H1 (cell line): ENCODE measurements at regions not wholly inside any gene's neighbourhood (a gene's known extent, or its start where the extent isn't known, plus 50 kb on each side); places are given as distances from the start of the nearest gene placed in this dataset.
A peak's percentile ranks its signal among the peaks of the same experiment; 100 is the strongest.

Source experiments
- CTCF ChIA-PET: fragments of 300-600 bp; sonication (Branson Sonifier 250); formaldehyde crosslinking; loops from one replicate; lab custom pipeline; 2021; ENCODE audit not compliant: partially characterized antibody; lab: Charles Lee
- POLR2A ChIA-PET: fragments of 300-600 bp; sonication (Branson Sonifier 250); formaldehyde crosslinking; loops from one replicate; lab custom pipeline; 2021; ENCODE audit warnings: inconsistent platforms; ENCODE audit not compliant: partially characterized antibody; lab: Charles Lee
- DNase-seq, 2 experiments: peaks; one replicate each; pipeline versions ENCODE4 v3.0.0 to v3.0.0-alpha.2; 2010 to 2022; ENCODE audit warnings: low spot score in 2 of 2, low read depth in 1 of 2, mixed read lengths in 1 of 2
- FAIRE-seq: peaks from 2 replicates; lab custom pipeline; 2011; peaks lifted over from hg19 to GRCh38; lab: Jason Lieb, UNC
- H2AFZ ChIP-seq: 2 replicates; pipeline ENCODE4 v1.8.1; 2012; ENCODE audit warnings: low read length, inconsistent platforms
- H2AK5ac ChIP-seq: 2 replicates; pipeline ENCODE4 v1.6.1; 2013; ENCODE audit warnings: low read depth, low read length
- H2BK120ac ChIP-seq: replicated peaks from 2 replicates; pipeline ENCODE3; 2013; ENCODE audit warnings: low read depth, low read length, inconsistent platforms
- H2BK12ac ChIP-seq: 2 replicates; pipeline ENCODE4 v1.6.1; 2013; ENCODE audit warnings: low read depth, low read length
- H2BK15ac ChIP-seq: 2 replicates; pipeline ENCODE4 v1.6.1; 2013; ENCODE audit warnings: low read length
- H2BK20ac ChIP-seq: 2 replicates; pipeline ENCODE4 v1.6.1; 2013; ENCODE audit warnings: low read length
- H2BK5ac ChIP-seq: 2 replicates; pipeline ENCODE4 v1.6.1; 2013; ENCODE audit warnings: low read depth, low read length
- H3K14ac ChIP-seq: 2 replicates; pipeline ENCODE4 v1.6.1; 2013; ENCODE audit warnings: inconsistent platforms; ENCODE audit not compliant: insufficient read length
- H3K18ac ChIP-seq: 2 replicates; pipeline ENCODE4 v1.6.1; 2013; ENCODE audit warnings: low read length; ENCODE audit errors: extremely low read depth
- H3K23ac ChIP-seq: 2 replicates; pipeline ENCODE4 v1.6.1; 2013; ENCODE audit warnings: inconsistent platforms; ENCODE audit not compliant: insufficient read length
- H3K23me2 ChIP-seq: 2 replicates; pipeline ENCODE4 v1.6.1; 2013; ENCODE audit warnings: low read depth, low read length
- H3K27ac ChIP-seq: 2 replicates; pipeline ENCODE4 v1.6.1; 2011; ENCODE audit warnings: low read depth, low read length, inconsistent platforms
- H3K27me3 ChIP-seq, 4 experiments: replicated peaks in 1 of 4; 1 replicate in 1 of 4; 2 replicates in 3 of 4; pipeline versions ENCODE4 v1.6.1 to v1.8.1; 2011 to 2013; ENCODE audit warnings: low read length in 3 of 4, mild to moderate bottlenecking in 3 of 4, inconsistent platforms in 2 of 4, mixed read lengths in 2 of 4, moderate library complexity in 1 of 4; ENCODE audit not compliant: control insufficient read depth in 3 of 4, insufficient read depth in 3 of 4; ENCODE audit errors: extremely low read depth in 1 of 4
- H3K36me3 ChIP-seq, 4 experiments: 2 replicates each; pipeline versions ENCODE4 v1.6.1 to v1.8.1; 2011 to 2013; ENCODE audit warnings: mild to moderate bottlenecking in 4 of 4, low read length in 3 of 4, moderate library complexity in 2 of 4, control low read depth in 1 of 4, inconsistent platforms in 1 of 4; ENCODE audit not compliant: insufficient read depth in 4 of 4, control insufficient read depth in 2 of 4
- H3K4ac ChIP-seq: replicated peaks from 2 replicates; pipeline ENCODE3; 2013; ENCODE audit warnings: low read length, low read depth, mixed read lengths, inconsistent platforms; ENCODE audit not compliant: insufficient read length
- H3K4me1 ChIP-seq, 4 experiments: replicated peaks in 1 of 4; 1 replicate in 1 of 4; 2 replicates in 3 of 4; pipeline versions ENCODE4 v1.6.1 to v1.8.1; 2011 to 2013; ENCODE audit warnings: low read length in 3 of 4, inconsistent platforms in 2 of 4, mixed read lengths in 1 of 4; ENCODE audit not compliant: insufficient read depth in 4 of 4, control insufficient read depth in 3 of 4
- H3K4me2 ChIP-seq, 2 experiments: 2 replicates each; pipeline versions ENCODE4 v1.6.1 to v1.8.1; 2011 to 2013; ENCODE audit warnings: low read depth in 2 of 2, low read length in 2 of 2, control low read depth in 1 of 2, inconsistent platforms in 1 of 2, mild to moderate bottlenecking in 1 of 2; ENCODE audit not compliant: insufficient read depth in 1 of 2
- H3K4me3 ChIP-seq, 4 experiments: fragments of 200-600, 300-600 bp in 1 of 4; sonication (generic), shearing (Covaris generic), sonication (Bioruptor Twin) in 1 of 4; 2 replicates each; pipeline versions ENCODE4 v1.5.1 to v1.8.1; 2011 to 2016; ENCODE audit warnings: low read length in 4 of 4, low read depth in 3 of 4, control low read depth in 2 of 4, inconsistent platforms in 2 of 4, mild to moderate bottlenecking in 2 of 4, mixed read lengths in 1 of 4, moderate library complexity in 1 of 4; ENCODE audit not compliant: insufficient read depth in 2 of 4; ENCODE audit errors: extremely low read depth in 1 of 4
- H3K56ac ChIP-seq: replicated peaks from 2 replicates; pipeline ENCODE3; 2013; ENCODE audit warnings: low read depth, mild to moderate bottlenecking, mixed read lengths, low read length, inconsistent platforms; ENCODE audit not compliant: insufficient read length
- H3K79me1 ChIP-seq: 2 replicates; pipeline ENCODE4 v1.6.1; 2013; ENCODE audit warnings: low read depth, low read length, control low read depth
- H3K79me2 ChIP-seq, 2 experiments: 2 replicates each; pipeline versions ENCODE4 v1.6.1 to v1.8.1; 2012 to 2013; ENCODE audit warnings: low read length in 2 of 2, mild to moderate bottlenecking in 2 of 2, inconsistent platforms in 1 of 2; ENCODE audit not compliant: insufficient read depth in 2 of 2, control insufficient read depth in 1 of 2
- H3K9ac ChIP-seq, 4 experiments: replicated peaks in 1 of 4; 1 replicate in 1 of 4; 2 replicates in 3 of 4; pipeline versions ENCODE4 v1.6.1 to v1.8.1; 2011 to 2013; ENCODE audit warnings: low read depth in 3 of 4, low read length in 3 of 4, control low read depth in 2 of 4, mild to moderate bottlenecking in 2 of 4, moderate library complexity in 2 of 4, inconsistent platforms in 1 of 4; ENCODE audit errors: extremely low read depth in 1 of 4
- H3K9me3 ChIP-seq, 2 experiments: 2 replicates each; pipeline versions ENCODE4 v1.6.1 to v1.8.1; 2012 to 2013; ENCODE audit warnings: mild to moderate bottlenecking in 2 of 2, moderate library complexity in 2 of 2, control low read depth in 1 of 2, inconsistent platforms in 1 of 2, low read depth in 1 of 2, low read length in 1 of 2, mixed read lengths in 1 of 2; ENCODE audit not compliant: insufficient read depth in 2 of 2
- H4K20me1 ChIP-seq, 2 experiments: replicated peaks in 1 of 2; 2 replicates each; pipeline versions ENCODE3 to v1.8.1; 2011 to 2013; ENCODE audit warnings: inconsistent platforms in 2 of 2, low read length in 2 of 2, mild to moderate bottlenecking in 1 of 2; ENCODE audit not compliant: insufficient read depth in 2 of 2, control insufficient read depth in 1 of 2
- H4K5ac ChIP-seq: 2 replicates; pipeline ENCODE4 v1.6.1; 2013; ENCODE audit warnings: low read length, low read depth, mixed read lengths, inconsistent platforms; ENCODE audit not compliant: insufficient read length
- H4K8ac ChIP-seq: 2 replicates; pipeline ENCODE4 v1.8.0; 2013; ENCODE audit warnings: mild to moderate bottlenecking, moderate library complexity, low read length, inconsistent platforms; ENCODE audit not compliant: insufficient read depth; ENCODE audit errors: extremely low read depth
- H4K91ac ChIP-seq: replicated peaks from 2 replicates; pipeline ENCODE3; 2013; ENCODE audit warnings: low read length, mixed read lengths, inconsistent platforms; ENCODE audit not compliant: insufficient read length
- CBX8 ChIP-seq: fragments of 300-800, 300-1000 bp; sonication (generic); IDR thresholded peaks from 2 replicates; pipeline ENCODE4 v1.7.1; 2016; ENCODE audit warnings: low read depth, low read length, borderline replicate concordance
- CHD2 ChIP-seq: IDR thresholded peaks from 2 replicates; pipeline ENCODE4 v1.6.1; 2012; ENCODE audit warnings: low read length, improper control_type of control experiment
- CREB1 ChIP-seq: IDR thresholded peaks from 2 replicates; pipeline ENCODE4 v1.6.1; 2012; ENCODE audit warnings: inconsistent platforms
- EP300 ChIP-seq, 2 experiments: IDR thresholded peaks; 1 replicate in 1 of 2; 2 replicates in 1 of 2; pipeline ENCODE4 v1.6.1; 2011 to 2012; ENCODE audit warnings: low read depth in 2 of 2, low read length in 2 of 2, mild to moderate bottlenecking in 2 of 2, borderline replicate concordance in 1 of 2, inconsistent platforms in 1 of 2, moderate library complexity in 1 of 2
- GTF2F1 ChIP-seq: IDR thresholded peaks from 2 replicates; pipeline ENCODE4 v1.6.1; 2012; ENCODE audit warnings: low read depth, low read length, improper control_type of control experiment, borderline replicate concordance
- JUN ChIP-seq: IDR thresholded peaks from 2 replicates; pipeline ENCODE4 v1.6.1; 2011; ENCODE audit warnings: low read depth, mild to moderate bottlenecking, improper control_type of control experiment, low read length
- JUND ChIP-seq: IDR thresholded peaks from 2 replicates; pipeline ENCODE4 v1.6.1; 2011; ENCODE audit warnings: mild to moderate bottlenecking, improper control_type of control experiment, low read length
- NRF1 ChIP-seq: IDR thresholded peaks from 2 replicates; pipeline ENCODE4 v1.6.1; 2011; ENCODE audit warnings: mild to moderate bottlenecking, low read depth, low read length, improper control_type of control experiment
- POU5F1 ChIP-seq: IDR thresholded peaks from 2 replicates; pipeline ENCODE4 v1.6.1; 2011; ENCODE audit warnings: low read depth, mild to moderate bottlenecking, low read length, moderate library complexity
- SP4 ChIP-seq: IDR thresholded peaks from 2 replicates; pipeline ENCODE4 v1.6.1; 2012; ENCODE audit warnings: low read length, inconsistent platforms
- TCF12 ChIP-seq: IDR thresholded peaks from 2 replicates; pipeline ENCODE4 v1.6.1; 2011; ENCODE audit warnings: low read depth, mild to moderate bottlenecking, low read length
- WGBS, 2 experiments: shearing (Covaris generic) in 1 of 2; methylation state at CpG; one replicate each; pipeline versions ENCODE4 v1.1.6 to v1.1.7; 2013 to 2015; ENCODE audit warnings: low lambda C conversion rate in 2 of 2, mixed read lengths in 2 of 2, inconsistent platforms in 1 of 2, low coverage in 1 of 2, missing lambda C conversion rate in 1 of 2; ENCODE audit not compliant: insufficient replicate concordance in 2 of 2, insufficient coverage in 1 of 2, insufficient read length in 1 of 2; ENCODE audit errors: extremely low coverage in 1 of 2, missing lambda C conversion rate in 1 of 2; 5-methylcytosine and 5-hydroxymethylcytosine counted together
- TF ChIP-seq, protein P1 (sequence below): IDR thresholded peaks from 2 replicates; pipeline ENCODE4 v1.6.1; 2011; ENCODE audit warnings: low read depth, mild to moderate bottlenecking, low read length; ENCODE audit not compliant: insufficient read depth

DNA sequence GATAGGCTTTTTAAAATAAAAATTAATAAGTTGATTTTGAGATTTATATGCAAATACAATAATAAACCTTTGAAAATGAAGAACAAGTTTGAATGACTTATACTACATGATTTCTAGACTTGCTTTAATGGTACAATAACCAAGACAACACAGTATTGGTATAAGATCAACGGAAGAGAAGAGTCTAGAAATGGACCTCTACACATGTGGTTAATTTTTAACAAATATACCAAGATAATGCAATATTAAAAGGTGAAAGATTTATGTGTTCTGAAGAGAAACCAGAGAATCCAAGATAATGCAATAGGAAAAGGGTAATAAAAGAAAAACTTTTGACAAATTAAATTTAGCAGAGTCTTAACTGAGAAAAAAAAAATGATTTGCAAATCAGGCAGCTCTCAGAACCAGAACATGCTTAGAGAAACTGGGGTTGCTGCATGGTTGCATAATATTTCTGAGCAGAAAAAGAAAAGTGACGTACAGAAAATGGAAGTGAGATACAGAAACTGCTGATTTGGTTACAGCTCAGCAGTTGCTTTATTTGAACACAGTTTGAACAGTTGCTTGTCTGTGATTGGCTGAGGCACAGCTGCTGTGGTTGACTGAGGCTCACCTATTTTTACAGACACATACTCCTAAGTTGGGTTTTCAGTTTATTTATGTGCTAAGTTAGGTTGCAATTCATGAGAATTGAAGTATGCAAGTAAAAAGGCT, 365.9 kb downstream of the CRPPA start:
- Histone ChIP-seq H3K27ac (no peak overlapping the region), H3K79me2 (no peaks in the 10 kb centered on the region), H3K9me3 (no peaks in the 10 kb centered on the region), H3K23me2 (no peaks in the 10 kb centered on the region), H2AFZ (peak overlapping the region; percentile 41), H3K79me1 (no peaks in the 10 kb centered on the region), H3K14ac (no peak overlapping the region), H3K18ac (no peak overlapping the region), H3K9ac (no peak overlapping the region), H2BK15ac (no peak overlapping the region), H3K4ac (no peak overlapping the region), H2BK5ac (no peak overlapping the region), H3K23ac (no peak overlapping the region), H4K8ac (no peak overlapping the region), H3K4me1 (no peaks in the 10 kb centered on the region; a peak in 1 of 7 replicates), H2BK120ac (no peak overlapping the region), H2BK12ac (no peak overlapping the region), H2BK20ac (no peak overlapping the region), H4K20me1 (no peaks in the 10 kb centered on the region), H3K27me3 (no peaks in the 10 kb centered on the region), H3K4me3 (no peak overlapping the region), H3K36me3 (no peaks in the 10 kb centered on the region), H2AK5ac (no peak overlapping the region), H4K91ac (no peak overlapping the region), H3K4me2 (no peak overlapping the region), H4K5ac (no peak overlapping the region), H3K56ac (no peak overlapping the region)
- DNase-seq (no peak), FAIRE-seq (no peak)
- TF ChIP-seq NRF1 (no peak), JUND (no peak), EP300 (IDR thresholded peaks at IDR 0.05; ENCODE audit: borderline replicate concordance in 1 of 2, low read depth in 2 of 2, low read length in 2 of 2) (no peak), CBX8 (no peak), SP4 (no peak), TCF12 (no peak), CHD2 (no peak), CREB1 (no peak), JUN (no peak), GTF2F1 (no peak), POU5F1 (no peak)
- TF ChIP-seq, protein P1, sequence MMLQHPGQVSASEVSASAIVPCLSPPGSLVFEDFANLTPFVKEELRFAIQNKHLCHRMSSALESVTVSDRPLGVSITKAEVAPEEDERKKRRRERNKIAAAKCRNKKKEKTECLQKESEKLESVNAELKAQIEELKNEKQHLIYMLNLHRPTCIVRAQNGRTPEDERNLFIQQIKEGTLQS, result no peak
- WGBS, 2 experiments, result 80% methylated on average over 2 of the region's 2 CpGs; no CpG with 5 or more reads in 1 of the 2 experiments
- CTCF ChIA-PET, result no interaction called here
- POLR2A ChIA-PET, result no interaction called here
